ENCODE measurements at regions not wholly inside any gene's neighbourhood (a gene's known extent, or its start where the extent isn't known, plus 50 kb on each side); places are given as distances from the start of the nearest gene placed in this dataset.
A peak's percentile ranks its signal among the peaks of the same experiment; 100 is the strongest.
"Not testable (repeated sequence)": the region's sequence is repeated elsewhere in the genome, so short reads cannot be mapped to it uniquely, and the experiment has no call there.

GRCh38 chr20:57102566-57102965 lies 163.9 kb downstream of the BMP7 start:
- in situ Hi-C loops (cut with HindIII; ENCODE audit: low pct_unique_long_range_greater_than_20kb, low sequenced_read_pairs) = no loop called here

GRCh38 chr20:57103146-57103800 lies 163.2 kb downstream of the BMP7 start:
- in situ Hi-C loops (cut with HindIII; ENCODE audit: low pct_unique_long_range_greater_than_20kb, low sequenced_read_pairs) = no loop called here
- DNase-seq (ENCODE audit: low read depth in 1 of 2, low spot score in 1 of 2) = no peak
- TF ChIP-seq JUND (IDR thresholded peaks at IDR 0.05; ENCODE audit: low read depth) = no peak

More at GRCh38 chr20:57102566-57102965, 163.9 kb downstream of the BMP7 start:
- no peak for TF ChIP-seq JUND (IDR thresholded peaks at IDR 0.05; ENCODE audit: low read depth)
- no peak for DNase-seq (ENCODE audit: low read depth in 1 of 2, low spot score in 1 of 2)

- DNase-seq (ENCODE audit: low read depth in 1 of 2, low spot score in 1 of 2) = no peak
- in situ Hi-C loops (cut with HindIII; ENCODE audit: low pct_unique_long_range_greater_than_20kb, low sequenced_read_pairs) = no loop called here
- TF ChIP-seq JUND (IDR thresholded peaks at IDR 0.05; ENCODE audit: low read depth) = no peak
Measured at GRCh38 chr20:57104113-57104512, 162.3 kb downstream of the BMP7 start.

- TF ChIP-seq JUND (IDR thresholded peaks at IDR 0.05; ENCODE audit: low read depth) = no peak
- in situ Hi-C loops (cut with HindIII; ENCODE audit: low pct_unique_long_range_greater_than_20kb, low sequenced_read_pairs) = no loop called here
- DNase-seq (ENCODE audit: low read depth in 1 of 2, low spot score in 1 of 2) = no peak
Measured at GRCh38 chr20:57104651-57105204, 161.7 kb downstream of the BMP7 start.

GRCh38 chr20:57106030-57106682 lies 160.3 kb downstream of the BMP7 start:
- in situ Hi-C loops (cut with HindIII; ENCODE audit: low pct_unique_long_range_greater_than_20kb, low sequenced_read_pairs) = no loop called here
- no peak for TF ChIP-seq JUND (IDR thresholded peaks at IDR 0.05; ENCODE audit: low read depth)
- DNase-seq (ENCODE audit: low read depth in 1 of 2, low spot score in 1 of 2) = no peak

GRCh38 chr20:57106692-57107091 lies 159.7 kb downstream of the BMP7 start:
- no peak for TF ChIP-seq JUND (IDR thresholded peaks at IDR 0.05; ENCODE audit: low read depth)
- in situ Hi-C loops (cut with HindIII; ENCODE audit: low pct_unique_long_range_greater_than_20kb, low sequenced_read_pairs) = no loop called here
- no peak for DNase-seq (ENCODE audit: low read depth in 1 of 2, low spot score in 1 of 2)

- no peak for TF ChIP-seq JUND (IDR thresholded peaks at IDR 0.05; ENCODE audit: low read depth)
- no peak for DNase-seq (ENCODE audit: low read depth in 1 of 2, low spot score in 1 of 2)
- in situ Hi-C loops (cut with HindIII; ENCODE audit: low pct_unique_long_range_greater_than_20kb, low sequenced_read_pairs) = no loop called here
Measured at GRCh38 chr20:57107208-57107607, 159.2 kb downstream of the BMP7 start.

GRCh38 chr20:57108218-57108617 lies 158.2 kb downstream of the BMP7 start:
- in situ Hi-C loops (cut with HindIII; ENCODE audit: low pct_unique_long_range_greater_than_20kb, low sequenced_read_pairs) = no loop called here

GRCh38 chr20:57108742-57109570 lies 157.5 kb downstream of the BMP7 start:
- no peak for TF ChIP-seq JUND (IDR thresholded peaks at IDR 0.05; ENCODE audit: low read depth)
- in situ Hi-C loops (cut with HindIII; ENCODE audit: low pct_unique_long_range_greater_than_20kb, low sequenced_read_pairs) = no loop called here
- peak in 1 of 2 experiments; percentile 16 for DNase-seq (ENCODE audit: low read depth in 1 of 2, low spot score in 1 of 2)

More at GRCh38 chr20:57108218-57108617, 158.2 kb downstream of the BMP7 start:
- DNase-seq (ENCODE audit: low read depth in 1 of 2, low spot score in 1 of 2) = no peak
- no peak for TF ChIP-seq JUND (IDR thresholded peaks at IDR 0.05; ENCODE audit: low read depth)

GRCh38 chr20:57109571-57109953 lies 156.9 kb downstream of the BMP7 start:
- in situ Hi-C loops (cut with HindIII; ENCODE audit: low pct_unique_long_range_greater_than_20kb, low sequenced_read_pairs) = no loop called here
- no peak for DNase-seq (ENCODE audit: low read depth in 1 of 2, low spot score in 1 of 2)
- TF ChIP-seq JUND (IDR thresholded peaks at IDR 0.05; ENCODE audit: low read depth) = no peak

GRCh38 chr20:57110121-57111027 lies 156.1 kb downstream of the BMP7 start:
- DNase-seq (ENCODE audit: low read depth in 1 of 2, low spot score in 1 of 2); in situ Hi-C loops (cut with HindIII; ENCODE audit: low pct_unique_long_range_greater_than_20kb, low sequenced_read_pairs): not testable (repeated sequence)

- DNase-seq (ENCODE audit: low read depth in 1 of 2, low spot score in 1 of 2) = no peak
- in situ Hi-C loops (cut with HindIII; ENCODE audit: low pct_unique_long_range_greater_than_20kb, low sequenced_read_pairs) = no loop called here
- no peak for TF ChIP-seq JUND (IDR thresholded peaks at IDR 0.05; ENCODE audit: low read depth)
Measured at GRCh38 chr20:57111028-57111373, 155.4 kb downstream of the BMP7 start.
